Suprapubic skin (tissue), 4 donors: ENCODE measurements at regions not wholly inside any gene's neighbourhood (a gene's known extent, or its start where the extent isn't known, plus 50 kb on each side); places are given as distances from the start of the nearest gene placed in this dataset.

Experiments used
- DNase-seq, 2 donors: peaks; one replicate each; pipeline ENCODE4 v3.0.0-alpha.2; 2019; ENCODE audit warnings: low spot score in 2 of 2
- H3K27ac ChIP-seq: fragments of 200-600 bp; sonication (generic); one replicate; pipeline ENCODE4 v1.5.1; 2019
- H3K27me3 ChIP-seq: fragments of 200-600 bp; sonication (generic); one replicate; pipeline ENCODE4 v1.5.1; 2019
- H3K36me3 ChIP-seq: fragments of 200-600 bp; sonication (generic); one replicate; pipeline ENCODE4 v1.5.1; 2019
- H3K4me1 ChIP-seq: fragments of 200-600 bp; sonication (generic); one replicate; pipeline ENCODE4 v1.5.1; 2019
- H3K4me3 ChIP-seq: fragments of 200-600 bp; sonication (generic); one replicate; pipeline ENCODE4 v1.5.1; 2019; ENCODE audit warnings: mild to moderate bottlenecking
- H3K9me3 ChIP-seq: fragments of 200-600 bp; sonication (generic); one replicate; pipeline ENCODE4 v1.5.1; 2019
- EP300 ChIP-seq: sonication (generic); formaldehyde crosslinking; IDR thresholded peaks from one replicate; pipeline ENCODE4 v1.6.1; 2017; ENCODE audit warnings: antibody characterized with exemption
- POLR2A ChIP-seq, 2 donors: fragments of 450-650 bp; IDR thresholded peaks; one replicate each; pipeline ENCODE4 v1.6.1; 2017; ENCODE audit warnings: antibody characterized with exemption in 2 of 2, mild to moderate bottlenecking in 2 of 2, moderate library complexity in 2 of 2
- POLR2AphosphoS5 ChIP-seq, 3 donors: sonication (generic); formaldehyde crosslinking; IDR thresholded peaks; one replicate each; pipeline ENCODE4 v1.6.1; 2017; ENCODE audit warnings: antibody characterized with exemption in 3 of 3
- WGBS: methylation state at CpG from one replicate; pipeline ENCODE4 v1.1.5; 2018; 5-methylcytosine and 5-hydroxymethylcytosine counted together
- TF ChIP-seq, protein P1 (sequence below), 2 donors: fragments of 200-600 bp in 1 of 2; fragments of 450-650 bp in 1 of 2; sonication (generic) in 1 of 2; IDR thresholded peaks; one replicate each; pipeline ENCODE4 v1.5.1; 2016 to 2019; ENCODE audit warnings: antibody characterized with exemption in 2 of 2, mild to moderate bottlenecking in 1 of 2, moderate library complexity in 1 of 2

- Histone ChIP-seq H3K36me3 (no peaks in the 10 kb centered on the region), H3K4me3 (no peak overlapping the region), H3K27ac (no peak overlapping the region), H3K27me3 (no peaks in the 10 kb centered on the region), H3K4me1 (peaks cover 3% of the 10 kb centered on the region), H3K9me3 (no peaks in the 10 kb centered on the region)
- WGBS = 43% methylated on average over 2 of the region's 2 CpGs
- no peak for DNase-seq
- TF ChIP-seq POLR2AphosphoS5 (IDR thresholded peaks at IDR 0.05) = no peak
- TF ChIP-seq, protein P1, sequence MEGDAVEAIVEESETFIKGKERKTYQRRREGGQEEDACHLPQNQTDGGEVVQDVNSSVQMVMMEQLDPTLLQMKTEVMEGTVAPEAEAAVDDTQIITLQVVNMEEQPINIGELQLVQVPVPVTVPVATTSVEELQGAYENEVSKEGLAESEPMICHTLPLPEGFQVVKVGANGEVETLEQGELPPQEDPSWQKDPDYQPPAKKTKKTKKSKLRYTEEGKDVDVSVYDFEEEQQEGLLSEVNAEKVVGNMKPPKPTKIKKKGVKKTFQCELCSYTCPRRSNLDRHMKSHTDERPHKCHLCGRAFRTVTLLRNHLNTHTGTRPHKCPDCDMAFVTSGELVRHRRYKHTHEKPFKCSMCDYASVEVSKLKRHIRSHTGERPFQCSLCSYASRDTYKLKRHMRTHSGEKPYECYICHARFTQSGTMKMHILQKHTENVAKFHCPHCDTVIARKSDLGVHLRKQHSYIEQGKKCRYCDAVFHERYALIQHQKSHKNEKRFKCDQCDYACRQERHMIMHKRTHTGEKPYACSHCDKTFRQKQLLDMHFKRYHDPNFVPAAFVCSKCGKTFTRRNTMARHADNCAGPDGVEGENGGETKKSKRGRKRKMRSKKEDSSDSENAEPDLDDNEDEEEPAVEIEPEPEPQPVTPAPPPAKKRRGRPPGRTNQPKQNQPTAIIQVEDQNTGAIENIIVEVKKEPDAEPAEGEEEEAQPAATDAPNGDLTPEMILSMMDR (IDR thresholded peaks at IDR 0.05) = no peak
- TF ChIP-seq POLR2A (IDR thresholded peaks at IDR 0.05) = no peak
- no peak for TF ChIP-seq EP300
These were observed 667.4 kb downstream of the ROBO2 start for GRCh38 chr3:77707281-77707680.

DNA sequence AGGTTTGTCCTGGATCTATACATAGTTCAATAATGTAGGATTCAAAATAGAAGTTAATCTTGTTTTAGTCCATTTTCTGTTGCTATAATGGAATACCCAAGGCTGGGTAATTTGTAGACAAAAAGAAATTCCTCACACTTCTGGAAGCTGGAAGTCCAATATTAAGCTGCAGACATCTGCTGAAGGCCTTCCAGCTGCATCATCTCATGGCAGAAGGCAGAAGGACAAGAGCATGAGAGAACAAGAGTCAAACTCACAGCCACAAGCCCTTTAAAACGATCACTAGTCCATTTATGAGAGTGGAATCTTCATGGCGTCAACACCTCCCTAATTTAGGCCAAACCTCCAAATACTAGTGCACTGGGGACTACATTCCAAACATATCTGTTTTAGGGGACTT lies 669.3 kb downstream of the ROBO2 start:
- no peak for DNase-seq
- no peak overlapping the region for H3K4me3 ChIP-seq
- H3K27me3 ChIP-seq = no peaks in the 10 kb centered on the region
- no peak overlapping the region for H3K27ac ChIP-seq
- no peaks in the 10 kb centered on the region for H3K36me3 ChIP-seq
- H3K9me3 ChIP-seq = no peaks in the 10 kb centered on the region
- peaks cover 3% of the 10 kb centered on the region for H3K4me1 ChIP-seq
- TF ChIP-seq POLR2A (IDR thresholded peaks at IDR 0.05) (no peak), EP300 (no peak), POLR2AphosphoS5 (IDR thresholded peaks at IDR 0.05) (no peak)
- TF ChIP-seq, protein P1 (IDR thresholded peaks at IDR 0.05) = no peak
- 93% methylated on average over 2 of the region's 2 CpGs for WGBS

DNA sequence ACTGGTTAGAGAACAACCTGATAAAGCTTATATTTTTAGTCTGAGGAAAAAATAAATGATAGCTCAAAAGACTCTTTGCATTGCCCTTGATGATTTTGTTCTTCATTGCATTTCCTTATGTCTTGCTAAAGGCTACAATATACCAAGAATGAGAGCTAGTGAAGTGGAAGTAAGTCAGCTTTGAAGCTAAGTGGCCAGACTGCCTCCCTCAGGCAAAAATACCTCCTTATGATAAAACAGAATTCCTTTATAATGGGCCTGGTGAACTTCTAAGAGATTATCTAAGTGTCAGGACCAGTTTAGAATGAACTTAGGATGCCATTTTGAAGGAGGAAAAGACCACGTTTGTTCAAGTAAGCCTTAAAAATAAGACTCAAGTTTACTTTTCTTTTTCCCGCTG lies 678.4 kb downstream of the ROBO2 start:
- 65% methylated on average over 2 of the region's 2 CpGs for WGBS
- H3K9me3 ChIP-seq = no peaks in the 10 kb centered on the region
- H3K36me3 ChIP-seq = no peaks in the 10 kb centered on the region
- H3K27me3 ChIP-seq = no peaks in the 10 kb centered on the region
- no peaks in the 10 kb centered on the region for H3K4me1 ChIP-seq
- no peak for DNase-seq
- H3K27ac ChIP-seq = no peak overlapping the region
- no peak overlapping the region for H3K4me3 ChIP-seq
- TF ChIP-seq POLR2A (IDR thresholded peaks at IDR 0.05) (no peak), POLR2AphosphoS5 (IDR thresholded peaks at IDR 0.05) (no peak), EP300 (no peak)
- TF ChIP-seq, protein P1 (IDR thresholded peaks at IDR 0.05) = no peak

GRCh38 chr3:77720460-77720971 lies 680.6 kb downstream of the ROBO2 start:
- H3K36me3 ChIP-seq = no peaks in the 10 kb centered on the region
- TF ChIP-seq POLR2A (IDR thresholded peaks at IDR 0.05) (no peak), POLR2AphosphoS5 (IDR thresholded peaks at IDR 0.05) (no peak), EP300 (no peak)
- TF ChIP-seq, protein P1 (IDR thresholded peaks at IDR 0.05) = no peak
- no peak overlapping the region for H3K27ac ChIP-seq
- no peaks in the 10 kb centered on the region for H3K9me3 ChIP-seq
- H3K4me3 ChIP-seq = no peak overlapping the region
- DNase-seq = no peak
- no peaks in the 10 kb centered on the region for H3K4me1 ChIP-seq
- no peaks in the 10 kb centered on the region for H3K27me3 ChIP-seq

- H3K27ac ChIP-seq = no peak overlapping the region
- H3K9me3 ChIP-seq = no peaks in the 10 kb centered on the region
- WGBS = 13% methylated on average over 1 of the region's 1 CpG
- H3K27me3 ChIP-seq = no peaks in the 10 kb centered on the region
- TF ChIP-seq, protein P1 (IDR thresholded peaks at IDR 0.05) = no peak
- TF ChIP-seq POLR2A (IDR thresholded peaks at IDR 0.05) (no peak), POLR2AphosphoS5 (IDR thresholded peaks at IDR 0.05) (no peak), EP300 (no peak)
- DNase-seq = no peak
- no peaks in the 10 kb centered on the region for H3K36me3 ChIP-seq
- H3K4me3 ChIP-seq = no peak overlapping the region
- no peaks in the 10 kb centered on the region for H3K4me1 ChIP-seq
These were observed 686.6 kb downstream of the ROBO2 start for GRCh38 chr3:77726517-77726916.
